Activated CD4-positive, alpha-beta T cell treated with anti-CD3 and anti-CD28 coated beads for 48 hours (primary cell): ENCODE measurements at regions not wholly inside any gene's neighbourhood (a gene's known extent, or its start where the extent isn't known, plus 50 kb on each side); places are given as distances from the start of the nearest gene placed in this dataset.
"Not testable (repeated sequence)": the region's sequence is repeated elsewhere in the genome, so short reads cannot be mapped to it uniquely, and the experiment has no call there.

Experiments
- DNase-seq: peaks from one replicate; pipeline ENCODE4 v3.0.0-alpha.2; 2020

DNA sequence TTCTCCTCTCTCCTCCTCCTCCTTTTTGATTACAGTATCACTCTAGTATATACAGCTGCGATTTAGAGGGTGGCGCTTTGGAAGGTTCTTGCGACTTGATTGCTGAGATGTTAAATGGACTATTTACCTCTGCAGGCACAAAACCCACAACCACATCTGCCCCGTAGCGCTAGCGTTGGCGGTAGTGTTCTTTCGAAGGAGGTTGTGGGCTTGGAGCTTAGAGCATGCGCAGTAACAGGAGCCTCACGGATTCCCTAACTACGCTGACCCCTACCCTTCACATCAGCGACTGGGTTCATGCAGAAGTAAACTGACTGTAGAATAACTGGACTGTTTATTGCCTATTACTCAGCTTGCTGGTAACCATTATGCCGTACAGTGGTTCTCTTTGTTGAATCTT is 58.0 kb downstream of the CGGBP1 start:
- DNase-seq = peak; percentile 16

DNA sequence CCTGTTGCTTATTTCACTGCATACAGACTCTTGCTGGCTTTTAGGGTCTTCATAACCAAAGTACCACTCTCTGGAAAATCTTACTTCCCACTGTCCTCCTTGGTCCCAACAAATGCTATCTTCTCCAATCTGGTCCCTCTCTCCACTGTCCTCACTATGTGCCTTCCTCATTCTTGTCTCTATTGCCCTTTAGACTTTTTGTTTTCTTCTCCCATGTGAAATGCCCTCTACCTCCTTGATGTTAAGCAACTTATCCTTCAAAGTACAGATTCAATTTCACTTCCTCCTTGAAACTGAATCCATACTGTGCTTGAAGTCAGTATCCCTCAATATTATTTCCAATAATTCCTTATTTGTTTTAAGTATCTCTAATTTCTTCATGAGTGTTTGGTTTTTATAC is 60.8 kb downstream of the CGGBP1 start:
- DNase-seq = no peak

DNA sequence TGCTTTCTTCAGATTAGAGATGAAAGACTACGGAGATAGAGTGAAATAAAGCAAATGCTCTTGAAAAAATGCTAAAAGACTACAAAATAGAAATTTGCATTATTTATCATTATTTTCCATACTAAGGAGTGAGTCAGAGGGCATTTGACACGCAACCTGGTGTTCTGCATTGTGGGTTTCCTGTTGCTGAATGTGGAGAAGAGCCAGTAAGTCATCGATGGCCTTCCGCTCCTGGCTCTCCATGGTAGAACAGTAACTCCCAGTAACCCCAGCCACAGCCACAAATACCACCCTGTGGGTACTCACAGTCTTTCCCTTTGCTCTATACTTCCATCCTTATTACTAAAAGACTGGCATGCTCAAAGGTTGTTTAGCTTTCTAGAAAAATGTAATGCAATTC is 61.5 kb downstream of the CGGBP1 start:
- peak; percentile 62 for DNase-seq

DNA sequence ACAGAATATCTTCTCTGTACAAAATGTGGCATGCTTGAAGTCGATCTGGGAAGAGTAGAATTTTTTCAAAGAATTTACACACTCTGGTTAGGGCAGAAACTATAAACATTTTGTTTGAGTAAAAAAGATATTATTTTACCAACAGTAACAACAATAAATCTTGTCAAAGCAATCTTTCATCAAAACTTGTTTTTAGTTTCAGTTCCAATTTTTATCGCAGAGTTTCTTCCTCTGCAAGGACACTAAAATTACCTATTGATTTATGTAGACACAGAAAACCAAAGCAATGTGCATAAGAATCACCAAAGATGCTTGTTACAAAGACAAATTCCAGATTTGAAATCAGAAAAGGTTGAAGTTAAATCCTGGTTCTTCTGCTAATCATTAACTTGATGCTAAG is 61.9 kb downstream of the CGGBP1 start:
- DNase-seq = no peak

DNA sequence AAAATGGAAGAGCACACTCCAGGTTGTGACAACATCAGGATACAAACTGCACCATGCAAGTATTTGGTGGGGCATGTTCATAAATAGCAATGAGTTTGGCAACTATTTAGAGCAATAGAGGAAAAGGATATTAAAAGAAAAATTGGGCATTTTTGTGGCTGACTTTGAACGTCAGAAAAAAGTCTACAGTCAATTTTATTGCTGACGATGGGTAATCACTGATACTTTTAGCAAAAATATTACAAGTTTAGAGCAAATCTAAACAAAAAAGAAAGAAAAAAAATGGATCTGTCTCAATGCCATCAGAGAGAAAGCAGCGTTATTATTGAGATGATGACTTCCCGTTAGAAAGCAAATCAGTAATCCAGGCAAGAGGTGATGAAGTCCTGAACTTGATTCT is 65.2 kb downstream of the CGGBP1 start:
- no peak for DNase-seq

DNA sequence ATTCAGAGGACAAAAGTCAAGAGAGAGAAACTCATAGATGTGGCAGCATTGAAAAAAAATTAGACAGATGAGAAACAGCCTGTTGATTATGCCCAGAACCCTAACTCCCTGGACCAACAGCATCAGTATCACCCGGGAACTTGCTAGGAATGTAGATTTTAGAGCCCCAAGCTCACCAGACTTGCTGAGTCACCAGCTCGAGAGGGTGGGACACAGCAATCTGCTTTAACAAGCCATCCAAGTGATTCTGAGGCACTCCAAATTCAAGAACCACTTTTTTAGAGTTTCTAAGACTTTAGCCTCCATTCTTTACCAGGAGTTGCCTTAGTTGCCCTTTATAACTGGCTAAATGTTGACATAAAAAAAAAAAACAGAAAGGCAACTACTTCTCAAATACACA is 70.9 kb downstream of the CGGBP1 start:
- no peak for DNase-seq

DNA sequence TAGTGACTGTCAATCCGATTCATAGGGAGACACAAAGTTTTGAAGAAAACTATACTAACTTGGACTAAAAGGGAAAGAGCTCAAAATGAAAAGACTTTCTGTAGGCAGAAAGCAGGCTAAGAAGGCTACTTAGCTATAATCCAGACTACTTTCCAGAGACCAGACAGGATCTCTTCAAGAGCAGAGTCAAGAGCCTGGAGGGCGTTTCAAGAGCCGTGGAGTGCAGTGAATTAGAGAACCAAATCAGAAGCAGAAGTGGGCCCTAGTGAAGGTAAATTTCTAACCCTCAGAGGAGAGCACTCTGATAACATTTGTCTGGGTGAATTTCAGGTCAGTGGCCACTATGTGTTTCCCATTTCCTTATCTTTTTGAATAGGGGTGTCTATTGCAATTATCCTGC is 76.4 kb downstream of the CGGBP1 start:
- no peak for DNase-seq

DNA sequence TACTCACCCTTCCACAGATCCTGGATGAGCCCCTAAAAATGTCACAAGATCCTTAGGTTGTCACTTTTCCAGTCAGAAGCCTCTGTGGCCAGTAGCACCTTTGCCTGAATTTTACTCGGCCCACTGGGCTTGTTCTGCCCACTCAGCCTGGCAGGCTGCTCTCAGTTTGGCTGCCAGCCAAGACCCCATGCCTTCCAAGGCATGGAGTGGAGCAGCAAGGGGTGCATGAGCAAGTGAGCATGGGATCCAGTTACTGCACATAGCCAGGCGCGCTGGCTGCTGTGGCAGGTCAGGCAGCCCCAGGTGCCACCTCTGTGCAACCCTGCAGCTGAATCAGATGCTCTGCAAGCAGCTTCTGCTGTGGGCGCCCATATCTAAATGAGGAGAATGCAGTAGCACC is 79.3 kb downstream of the CGGBP1 start:
- DNase-seq = no peak

DNA sequence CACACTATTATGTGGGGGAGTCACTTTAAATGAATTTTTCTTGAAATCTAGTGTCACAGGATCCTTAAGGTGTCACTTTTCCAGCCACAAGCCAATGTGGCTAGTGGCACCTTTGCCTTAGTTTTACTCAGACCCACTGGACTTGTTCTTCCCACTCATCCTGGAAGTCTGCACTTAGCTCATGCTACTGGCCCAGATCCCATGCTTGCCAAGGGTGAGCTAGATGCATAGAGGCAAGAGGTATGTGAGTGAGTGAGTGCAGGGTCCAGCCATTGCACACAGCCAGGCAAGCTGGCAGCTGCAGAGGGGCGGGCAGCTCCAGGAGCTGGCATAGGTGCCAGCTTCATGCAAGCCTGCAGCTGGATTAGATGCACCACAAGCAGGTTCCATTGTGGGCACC is 81.0 kb downstream of the CGGBP1 start:
- no peak for DNase-seq

DNA sequence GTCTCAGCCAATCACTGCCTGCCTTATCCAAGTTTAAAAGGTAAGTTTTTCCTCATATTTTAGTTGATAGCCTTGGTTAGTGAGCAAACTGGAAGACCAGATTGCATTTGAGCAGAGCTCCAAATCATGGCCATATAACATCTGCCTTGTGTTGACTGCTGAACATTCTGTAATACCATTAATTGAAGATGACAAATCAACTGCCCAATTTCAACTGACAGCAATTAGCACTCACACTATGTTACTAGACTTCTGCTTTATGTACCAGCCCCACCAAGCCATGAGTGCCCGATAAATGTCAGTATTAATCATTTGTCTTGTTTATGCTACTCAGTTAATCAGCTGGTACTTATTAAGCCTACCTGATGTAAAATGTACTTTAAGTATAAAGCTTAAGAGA is 83.1 kb downstream of the CGGBP1 start:
- DNase-seq = no peak

DNA sequence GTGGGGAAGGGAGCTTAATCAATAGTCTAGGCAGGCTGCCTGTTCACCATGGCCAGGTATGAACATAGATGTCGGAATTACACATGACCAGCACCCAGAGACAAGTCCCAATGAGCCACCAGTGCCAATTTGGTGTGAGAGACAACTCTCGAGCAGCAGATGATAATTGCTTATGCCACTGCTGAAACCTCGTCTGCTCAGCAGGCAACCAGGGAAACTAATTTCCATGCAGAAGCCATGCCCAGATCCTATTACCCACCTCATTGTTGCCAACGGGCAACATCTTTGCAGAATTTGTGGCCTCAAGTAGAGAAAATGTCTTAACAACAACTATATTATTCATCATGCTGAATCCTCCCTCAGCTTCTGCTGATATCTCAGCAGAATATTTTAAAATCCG is 84.9 kb downstream of the CGGBP1 start:
- DNase-seq = no peak

DNA sequence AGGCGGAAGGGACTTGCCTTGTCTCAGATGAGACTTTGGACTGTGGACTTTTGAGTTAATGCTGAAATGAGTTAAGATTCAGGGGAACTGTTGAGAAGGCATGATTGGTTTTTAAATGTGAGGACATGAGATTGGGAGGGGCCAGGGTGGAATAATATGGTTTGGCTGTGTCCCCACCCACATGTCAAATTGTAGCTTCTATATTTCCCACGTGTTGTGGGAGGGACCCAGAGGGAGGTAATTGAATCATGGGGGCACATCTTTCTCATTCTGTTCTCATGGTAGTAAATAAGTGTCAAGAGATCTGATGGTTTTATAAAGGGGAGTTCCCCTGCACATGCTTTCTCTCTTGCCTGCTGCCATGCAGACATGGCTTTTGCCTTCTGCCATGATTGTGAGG is 89.2 kb downstream of the CGGBP1 start:
- no peak for DNase-seq

DNA sequence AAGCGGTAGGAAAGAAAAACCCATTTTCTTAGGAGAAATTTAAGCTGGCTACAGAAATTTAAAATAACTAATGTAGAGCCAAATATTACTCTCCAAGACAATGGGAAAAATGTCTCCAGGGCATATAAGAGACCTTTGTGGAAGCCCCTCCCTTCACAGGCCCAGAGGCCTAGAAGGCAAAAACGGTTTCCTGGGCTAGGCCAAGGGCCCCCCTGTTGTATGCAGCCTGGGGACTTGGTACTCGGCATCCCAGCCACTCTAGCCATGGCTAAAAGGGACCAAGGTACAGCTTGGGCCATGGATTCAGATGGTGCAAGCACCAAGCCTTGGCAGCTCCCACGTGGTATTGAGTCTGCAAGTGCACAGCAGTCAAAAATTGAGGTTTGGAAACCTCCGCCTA is 90.1 kb downstream of the CGGBP1 start:
- no peak for DNase-seq

DNA sequence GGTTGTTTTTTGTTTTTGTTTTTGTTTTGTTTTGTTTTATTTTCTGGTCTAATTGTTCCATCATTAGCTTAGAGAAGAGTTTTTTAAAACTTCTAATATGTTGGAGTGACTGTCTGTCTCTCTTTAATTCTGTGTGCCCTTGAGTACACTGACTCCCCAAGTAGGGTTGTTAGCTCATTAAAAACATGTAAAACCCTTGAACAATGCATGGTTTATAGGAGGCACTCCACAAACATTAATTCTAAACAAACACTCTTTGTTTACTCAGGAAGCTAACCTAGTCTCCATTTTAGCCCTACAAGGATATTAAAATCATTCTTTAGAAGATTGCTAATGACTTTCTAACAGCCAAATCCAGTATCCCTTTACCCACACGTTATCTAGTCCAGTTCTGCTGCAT is 100.5 kb downstream of the CGGBP1 start:
- DNase-seq = no peak

DNA sequence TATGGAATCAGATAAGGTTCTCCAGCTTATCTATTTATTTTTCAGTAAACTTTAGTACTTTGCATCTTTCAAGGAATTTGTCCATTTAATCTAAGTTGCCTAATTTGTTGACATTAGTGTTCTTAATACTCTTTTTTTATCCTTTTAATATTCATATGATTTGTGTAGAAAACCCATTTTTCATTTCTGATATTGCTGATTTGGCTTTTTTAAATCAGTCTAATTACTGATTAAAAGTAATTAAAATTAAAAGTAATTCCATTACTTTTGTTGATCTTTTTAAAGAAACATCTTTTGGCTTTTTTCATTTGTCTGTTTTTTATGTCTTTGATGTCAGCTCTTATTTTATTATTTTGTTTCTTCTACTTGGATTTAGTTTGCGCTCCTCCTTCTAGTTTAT is 101.2 kb downstream of the CGGBP1 start:
- DNase-seq = no peak

DNA sequence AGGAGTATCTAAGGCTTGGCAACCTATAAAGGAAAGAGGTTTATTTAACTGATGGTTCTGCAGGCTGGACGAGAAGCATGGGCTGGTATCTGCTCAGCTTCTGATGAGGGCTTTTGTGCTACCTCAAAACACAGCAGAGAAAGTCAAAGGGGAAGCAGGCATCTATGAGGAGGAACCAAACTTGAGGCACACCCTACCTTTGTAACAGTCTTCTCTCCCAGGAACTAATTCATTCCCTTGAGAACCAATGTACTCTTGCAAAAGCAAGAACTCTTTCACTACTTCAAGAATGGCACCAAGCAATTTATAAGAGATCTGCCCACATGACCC is 109.0 kb downstream of the CGGBP1 start:
- no peak for DNase-seq

DNA sequence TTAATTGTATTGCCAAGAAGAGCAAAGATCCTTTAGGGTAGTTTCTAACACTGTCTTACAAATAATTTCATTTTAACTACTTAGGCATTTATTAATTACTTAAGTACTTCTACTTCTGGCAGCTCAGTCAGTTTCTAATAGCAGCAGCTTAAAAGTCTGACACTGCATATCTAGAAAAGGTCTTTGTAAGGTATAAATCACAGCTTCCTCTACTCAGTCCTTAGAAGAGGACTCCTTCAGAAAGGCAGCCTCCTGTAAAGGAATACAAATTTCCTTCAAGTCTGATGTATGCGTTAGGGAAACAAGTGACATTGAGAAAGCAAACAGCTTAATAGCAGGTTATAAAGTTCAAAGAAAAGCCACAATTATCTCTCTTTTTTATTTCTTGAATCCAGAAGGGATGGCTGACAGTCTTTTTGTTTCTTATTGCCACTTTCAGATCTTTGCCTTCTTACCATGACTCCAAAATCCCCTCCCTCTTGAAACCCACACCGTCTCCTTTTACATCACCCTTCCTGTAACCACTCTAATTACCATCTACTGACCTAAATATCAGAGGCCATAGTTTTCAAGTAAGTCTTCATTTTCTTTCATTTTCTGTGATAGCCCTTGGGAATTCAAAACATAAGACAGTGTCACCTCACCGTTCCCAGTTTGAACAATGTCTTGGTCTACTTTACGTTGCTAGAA is 109.5 kb downstream of the CGGBP1 start:
- no peak for DNase-seq

DNA sequence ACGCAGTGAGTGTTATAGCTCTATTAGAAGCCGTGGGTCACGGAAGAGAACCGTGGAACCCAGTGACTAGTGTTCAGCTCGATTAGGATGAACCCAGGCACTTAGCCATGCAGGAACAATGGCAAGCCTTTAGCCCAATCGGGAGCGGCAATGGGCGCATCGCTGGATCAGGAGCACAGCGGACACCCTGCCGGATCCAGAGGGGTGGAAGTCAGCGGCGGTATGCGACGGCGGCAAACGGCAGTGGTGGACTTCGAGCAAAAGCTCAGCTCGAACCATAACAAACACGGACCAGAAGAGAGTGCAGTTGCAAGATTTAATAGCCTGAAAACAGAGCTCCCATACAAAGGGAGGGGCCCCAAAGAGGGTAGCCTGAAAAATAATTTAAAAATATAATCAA is 112.8 kb downstream of the CGGBP1 start:
- DNase-seq = not testable (repeated sequence)

DNA sequence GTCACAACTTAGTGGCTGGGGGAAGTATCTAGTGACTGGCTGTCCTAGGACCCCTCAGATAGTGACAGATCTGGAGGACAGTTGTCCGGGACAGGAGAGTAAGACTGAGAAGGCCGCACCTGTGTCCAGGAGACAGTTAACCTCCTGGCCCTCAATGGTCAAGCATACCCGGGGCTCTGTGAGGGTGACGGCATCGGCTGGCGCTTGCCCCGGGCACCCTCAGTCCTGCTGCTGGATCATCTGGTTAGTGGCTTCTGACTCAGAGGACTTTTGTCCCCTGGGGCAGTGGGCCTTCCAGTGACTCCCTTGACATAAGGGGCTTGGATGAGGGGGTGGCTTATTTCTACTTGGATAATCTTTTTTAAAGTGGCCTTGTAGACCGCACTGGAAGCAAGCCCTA is 116.5 kb downstream of the CGGBP1 start:
- DNase-seq = not testable (repeated sequence)

DNA sequence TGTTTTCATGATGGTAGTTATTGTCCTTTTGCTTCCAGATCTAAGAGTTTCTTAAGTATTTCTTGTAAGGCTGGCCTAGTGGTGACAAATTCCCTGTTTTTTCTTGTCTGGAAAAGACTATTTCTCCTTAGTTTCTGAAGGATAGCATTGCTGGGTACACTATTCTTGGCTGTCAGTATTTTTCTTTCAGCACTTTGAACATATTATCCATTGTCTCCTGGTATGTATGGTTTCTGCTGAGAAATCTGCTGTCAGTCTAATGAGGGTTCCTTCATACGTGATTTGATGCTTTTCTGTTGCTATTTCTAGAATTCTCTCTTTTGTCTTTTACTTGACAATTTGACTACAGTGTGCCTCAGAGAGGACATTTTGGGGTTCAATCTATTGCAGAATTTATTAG is 134.3 kb downstream of the CGGBP1 start:
- no peak for DNase-seq

DNA sequence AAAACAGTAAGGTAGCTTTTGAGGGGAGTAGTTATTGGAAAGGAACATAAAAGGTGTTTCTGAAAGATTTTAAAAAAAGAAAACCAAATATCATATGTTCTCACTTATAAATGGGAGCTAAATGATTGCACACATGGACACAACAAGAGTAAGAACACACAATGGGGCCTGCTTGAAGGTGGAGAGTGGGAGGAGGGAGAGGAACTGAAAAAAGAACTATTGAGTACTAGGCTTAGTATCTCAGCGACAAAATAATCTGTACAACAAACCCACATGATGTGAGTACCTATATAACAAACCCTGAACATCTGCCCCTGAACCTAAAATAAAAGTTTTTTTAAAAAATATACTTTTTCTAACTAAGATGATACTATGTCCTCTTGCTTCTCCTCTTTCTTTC is 138.3 kb downstream of the CGGBP1 start:
- DNase-seq = no peak

DNA sequence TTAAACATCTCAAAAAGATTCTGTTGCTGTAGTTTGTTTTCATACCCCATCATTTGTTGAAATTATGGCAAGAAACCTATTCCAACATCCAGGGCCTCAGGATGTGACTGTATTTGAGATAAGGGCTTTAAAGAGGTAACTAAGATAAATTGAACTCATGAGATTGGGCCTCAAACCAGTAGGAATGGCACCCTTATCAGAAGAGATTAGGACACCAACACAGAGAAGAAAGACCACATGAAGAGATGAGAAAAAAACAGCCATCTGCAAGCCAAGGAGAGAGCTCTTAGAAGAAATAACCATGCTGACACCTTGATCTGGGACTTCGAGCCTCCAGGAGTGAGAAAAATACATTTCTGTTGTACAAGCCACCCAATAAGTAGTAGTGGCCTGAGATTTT is 157.7 kb downstream of the CGGBP1 start:
- no peak for DNase-seq

DNA sequence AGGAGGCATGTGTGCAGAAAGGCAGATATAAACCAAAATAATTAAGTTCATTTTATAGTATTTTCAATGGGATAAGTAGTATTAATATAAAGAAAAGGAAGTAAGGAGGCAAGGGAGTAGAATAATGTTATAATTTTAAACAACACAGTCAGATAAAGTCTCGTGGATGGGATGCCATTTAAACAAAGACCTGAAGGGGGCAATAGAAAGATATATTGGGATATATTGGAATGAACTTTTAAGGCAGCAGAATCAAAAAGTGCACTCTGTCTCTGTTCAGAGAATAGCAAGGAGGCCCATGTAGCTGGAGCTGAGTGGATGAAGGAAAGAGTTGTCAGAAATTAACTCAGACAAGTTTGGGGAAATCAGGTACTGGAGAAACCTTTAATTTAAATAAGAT is 158.7 kb downstream of the CGGBP1 start:
- DNase-seq = no peak

DNA sequence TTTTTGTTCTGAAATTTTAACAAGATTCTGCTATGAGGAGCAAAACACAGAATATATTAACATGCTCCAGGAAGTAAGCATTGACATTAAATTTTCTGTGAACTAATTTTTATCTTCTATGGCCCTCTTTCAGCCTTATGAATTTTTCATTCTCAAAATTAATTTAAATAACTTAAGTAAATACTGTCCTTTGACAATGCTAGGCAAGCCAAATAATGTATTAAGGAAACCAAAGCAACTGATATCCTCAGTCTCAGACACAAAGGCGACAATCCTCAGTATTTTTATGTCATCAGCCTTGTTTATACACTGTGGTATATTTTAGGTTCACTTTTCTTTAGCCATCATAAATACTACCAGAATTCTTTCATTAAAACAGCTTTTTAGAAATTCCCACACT is 159.8 kb downstream of the CGGBP1 start:
- no peak for DNase-seq

DNA sequence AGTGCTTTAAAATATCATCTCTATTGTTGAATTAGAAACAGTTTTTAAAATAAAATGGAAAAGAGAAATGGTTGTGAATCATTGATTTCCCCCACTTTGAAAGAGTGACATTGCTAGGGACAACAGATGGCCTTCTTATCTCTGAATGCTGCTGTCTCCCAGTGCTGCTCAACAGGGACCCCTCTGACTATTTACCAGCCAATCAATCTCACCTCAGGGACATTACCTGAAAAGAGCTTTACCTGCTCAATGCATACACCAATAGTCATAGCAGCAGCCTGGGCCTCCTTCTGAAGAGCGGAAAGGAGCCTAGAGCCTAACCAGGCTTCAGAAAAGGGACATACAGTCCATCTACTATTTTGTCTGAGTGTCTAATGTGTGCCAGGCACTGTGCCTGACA is 162.8 kb downstream of the CGGBP1 start:
- no peak for DNase-seq

DNA sequence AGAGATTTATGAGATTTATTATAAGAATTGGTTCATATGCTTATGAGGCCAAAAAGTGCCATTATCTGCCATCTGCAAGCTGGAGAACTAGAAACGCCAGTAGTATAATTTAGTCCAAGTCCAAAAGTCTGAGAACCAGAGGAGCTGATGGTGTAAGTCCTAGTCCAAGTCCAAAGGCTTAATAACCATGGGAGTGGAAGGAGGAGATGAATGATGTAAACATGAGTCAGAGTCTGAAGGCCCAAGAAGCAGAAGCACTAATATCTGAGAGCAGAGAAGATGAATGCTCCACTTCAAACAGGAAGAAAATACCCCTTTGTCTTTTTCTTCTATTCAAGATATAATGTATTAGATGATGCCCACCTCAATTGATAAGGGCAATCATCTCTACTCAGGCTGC is 185.7 kb downstream of the CGGBP1 start:
- no peak for DNase-seq
